ENCODE measurements at regions not wholly inside any gene's neighbourhood (a gene's known extent, or its start where the extent isn't known, plus 50 kb on each side); places are given as distances from the start of the nearest gene placed in this dataset.

DNA sequence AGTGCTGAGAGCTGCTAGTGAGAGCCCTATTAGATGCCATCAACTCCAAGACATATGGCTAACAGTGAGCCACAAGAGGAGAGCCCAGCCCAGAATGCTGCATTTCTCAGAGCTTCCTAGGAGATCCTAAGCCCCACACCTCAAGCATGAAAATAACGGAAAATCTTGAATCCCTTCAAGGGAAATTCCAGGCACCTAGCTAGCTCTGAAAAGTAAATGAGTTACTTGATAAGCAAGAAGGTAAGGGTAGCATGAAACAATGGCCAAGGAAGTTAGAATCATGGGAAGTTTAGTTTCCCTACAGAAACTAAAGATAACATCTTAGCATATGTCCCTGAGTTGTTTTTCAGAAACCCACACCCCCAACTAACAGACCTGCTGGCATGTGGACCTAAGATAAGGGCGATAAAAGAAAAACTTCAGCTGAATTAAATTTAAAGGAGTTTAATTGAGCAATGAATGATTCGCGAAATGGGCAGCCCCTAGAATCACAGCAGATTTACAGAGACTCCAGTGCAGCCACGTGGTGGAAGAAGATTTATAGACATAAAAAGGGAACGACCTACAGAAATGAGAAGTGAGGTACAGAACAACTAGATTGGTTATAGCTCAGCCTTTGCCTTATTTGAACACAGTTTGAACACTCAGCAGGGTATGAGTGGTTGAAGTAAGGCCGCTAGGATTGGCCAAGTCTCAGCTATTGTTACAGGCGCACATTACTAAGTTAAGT, 301.3 kb upstream of the DACH1 start:
- DNase-seq (ENCODE audit: low spot score) = no peak

DNA sequence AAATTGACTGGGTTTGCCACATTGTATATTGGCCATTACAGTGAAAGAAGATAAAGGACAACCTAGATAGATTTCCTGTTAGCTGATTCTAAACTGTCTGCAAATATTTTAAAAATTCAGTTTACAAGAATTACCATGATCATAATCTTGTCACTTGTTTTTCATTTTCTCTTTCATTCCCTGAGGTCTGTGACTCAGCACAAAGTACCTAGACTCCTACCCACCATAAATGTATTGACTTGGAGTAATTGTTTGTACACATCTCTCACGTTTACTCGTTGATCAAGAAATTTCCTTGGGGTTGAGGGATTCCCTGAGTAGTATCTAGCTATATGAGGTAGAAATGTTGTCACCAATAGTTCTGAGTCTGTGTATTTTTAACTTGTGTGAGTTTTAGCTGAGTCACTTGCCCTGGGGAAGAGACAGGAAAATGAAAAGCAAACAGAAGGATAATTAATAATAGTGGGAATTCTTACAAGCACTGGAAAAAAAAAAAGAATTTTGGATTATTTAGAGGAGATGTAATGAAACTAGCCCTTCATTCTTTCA, 299.2 kb upstream of the DACH1 start:
- peak; percentile 20 for DNase-seq (ENCODE audit: low spot score)

GRCh38 chr13:72165276-72165675, 298.3 kb upstream of the DACH1 start:
- DNase-seq (ENCODE audit: low spot score) = no peak

- no peak for DNase-seq (ENCODE audit: low spot score)
These were observed 297.8 kb upstream of the DACH1 start for GRCh38 chr13:72164811-72165210.

DNA sequence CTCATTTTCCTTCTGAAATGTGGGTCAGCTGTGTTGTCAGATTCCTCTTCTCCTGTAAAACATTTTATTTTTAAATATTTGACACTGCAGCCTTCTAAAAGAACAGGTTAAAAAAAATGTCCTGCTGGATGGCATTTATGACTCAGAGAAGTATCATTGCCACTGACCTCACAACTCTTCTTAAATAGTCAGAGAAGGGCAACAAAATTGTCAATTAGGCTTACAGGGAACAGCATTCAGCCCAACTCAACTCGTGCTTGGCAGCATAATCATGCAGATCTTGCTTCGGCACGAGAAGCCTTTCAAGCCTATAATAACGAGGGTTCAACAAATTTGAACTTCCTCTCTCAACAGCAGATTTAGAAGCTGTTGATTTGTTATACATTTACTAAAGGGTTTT, 296.7 kb upstream of the DACH1 start:
- DNase-seq (ENCODE audit: low spot score) = no peak

DNA sequence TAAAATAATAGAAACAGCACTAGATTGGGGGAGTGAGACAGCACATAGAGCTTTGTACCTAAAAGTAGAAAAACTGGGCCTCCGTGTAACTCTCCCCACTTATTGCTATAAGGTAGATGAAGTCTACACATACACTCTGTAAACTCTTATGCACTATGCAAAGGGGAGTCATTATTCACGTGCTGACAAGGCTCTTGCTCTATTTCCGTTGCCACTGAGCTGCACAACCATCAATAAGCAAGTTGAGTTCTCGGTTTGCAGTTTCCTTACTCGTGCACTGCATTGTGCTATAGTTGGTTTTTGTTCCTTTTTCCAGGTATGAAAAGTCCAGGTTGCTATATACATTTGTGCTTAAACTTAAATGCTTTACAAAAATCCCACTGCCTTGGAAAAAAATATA, 294.0 kb upstream of the DACH1 start:
- DNase-seq (ENCODE audit: low spot score) = no peak

- DNase-seq (ENCODE audit: low spot score) = no peak
These were observed 289.8 kb upstream of the DACH1 start for GRCh38 chr13:72156760-72157159.

GRCh38 chr13:72153272-72153671, 286.3 kb upstream of the DACH1 start:
- DNase-seq (ENCODE audit: low spot score) = no peak

DNA sequence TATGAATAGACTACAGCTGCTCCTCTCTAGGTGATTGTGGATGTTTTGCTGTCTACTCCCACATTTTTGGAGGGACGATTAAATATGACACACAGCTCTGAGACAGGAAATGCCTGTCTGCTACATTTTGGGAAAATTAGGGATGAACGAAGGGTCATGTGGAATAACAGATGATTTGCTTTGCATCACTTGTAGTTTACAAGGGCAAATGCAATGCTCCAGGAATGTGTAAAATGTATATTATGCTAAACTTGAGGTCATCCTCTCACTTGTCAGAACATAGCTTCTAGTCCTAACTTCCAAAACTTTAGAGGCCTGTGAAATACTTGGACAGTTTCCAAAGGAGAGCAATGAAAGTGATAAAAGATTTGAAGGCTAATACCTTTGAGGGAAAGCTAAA, 284.2 kb upstream of the DACH1 start:
- DNase-seq (ENCODE audit: low spot score) = no peak

GRCh38 chr13:72150502-72150901, 283.5 kb upstream of the DACH1 start:
- no peak for DNase-seq (ENCODE audit: low spot score)

DNA sequence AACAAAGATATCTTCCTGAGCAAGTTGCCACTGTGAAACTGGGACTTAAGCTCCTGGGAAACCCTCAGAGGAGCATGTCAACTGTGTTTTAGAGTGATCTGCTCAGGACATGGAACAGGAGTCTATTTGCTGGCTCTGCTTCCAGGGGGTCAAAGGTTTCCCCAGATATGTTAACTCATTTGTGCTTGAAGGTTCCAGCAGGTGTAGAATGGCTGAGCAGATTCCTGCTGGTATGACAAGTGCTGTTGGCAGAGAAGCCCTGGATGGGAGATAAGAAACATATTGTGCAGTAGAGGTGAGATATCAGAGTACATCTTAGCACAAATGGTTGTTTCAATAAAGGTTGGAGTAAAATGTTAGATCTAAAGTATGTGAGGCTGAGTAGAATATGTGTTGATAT, 282.7 kb upstream of the DACH1 start:
- no peak for DNase-seq (ENCODE audit: low spot score)

DNA sequence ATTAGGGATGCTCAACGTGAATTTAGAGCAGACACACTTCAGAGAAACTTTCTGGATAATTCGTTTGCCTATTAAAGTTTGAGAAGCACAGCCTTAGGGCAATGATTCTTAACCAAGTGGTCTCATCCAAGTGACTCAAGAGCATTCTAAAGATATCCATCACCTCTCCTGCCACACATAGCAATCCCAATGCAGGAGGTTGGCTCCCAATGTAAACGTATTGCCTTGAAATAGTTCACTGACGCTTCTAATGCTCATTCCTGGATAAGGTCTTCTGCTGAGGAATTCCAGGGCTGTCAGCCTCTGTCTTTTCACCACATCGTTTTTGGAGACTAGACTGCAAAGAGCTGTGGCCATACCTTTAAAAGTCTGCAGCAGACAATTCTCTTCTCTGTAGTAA, 279.8 kb upstream of the DACH1 start:
- no peak for DNase-seq (ENCODE audit: low spot score)

- no peak for DNase-seq (ENCODE audit: low spot score)
These were observed 278.4 kb upstream of the DACH1 start for GRCh38 chr13:72145383-72145782.

DNA sequence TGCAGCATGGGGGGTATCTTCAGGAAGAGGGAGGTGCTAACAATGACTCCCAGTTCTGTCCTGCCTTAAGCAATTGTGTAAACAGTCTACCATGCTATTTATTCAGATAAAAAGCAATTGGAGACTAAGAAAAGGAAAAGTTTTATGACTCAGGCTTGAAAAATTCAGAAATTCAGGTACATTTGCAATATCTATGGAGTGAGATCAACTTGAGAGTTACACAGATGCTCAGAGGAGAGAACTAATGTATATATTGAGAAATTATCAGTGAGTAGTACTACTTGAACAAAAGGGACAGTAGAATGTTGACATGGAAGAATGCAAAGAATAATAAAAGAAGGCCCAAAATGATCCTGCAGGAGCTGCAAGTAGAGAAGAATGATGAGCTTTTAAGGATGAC, 277.6 kb upstream of the DACH1 start:
- DNase-seq (ENCODE audit: low spot score) = no peak

- DNase-seq (ENCODE audit: low spot score) = no peak
These were observed 275.0 kb upstream of the DACH1 start for GRCh38 chr13:72141855-72142519.

GRCh38 chr13:72139192-72139591, 272.2 kb upstream of the DACH1 start:
- DNase-seq (ENCODE audit: low spot score) = no peak

DNA sequence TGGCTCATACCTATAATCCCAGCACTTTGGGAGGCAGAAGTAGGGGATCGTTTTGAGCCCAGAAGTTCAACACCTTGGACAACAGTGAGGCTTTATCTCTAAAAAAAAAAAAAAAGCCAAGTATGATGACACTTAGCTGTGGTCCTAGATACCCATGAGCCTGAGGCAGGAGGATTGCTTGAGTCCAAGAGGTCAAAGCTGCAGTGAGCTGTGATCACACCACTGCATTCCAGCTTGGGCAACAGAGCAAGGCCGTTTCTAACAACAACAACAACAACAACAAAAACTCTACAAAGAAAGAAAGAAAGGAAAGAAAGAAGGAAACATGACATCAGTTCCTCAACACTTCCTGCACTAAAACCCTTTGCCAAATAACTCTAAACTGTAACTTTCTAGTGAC, 265.1 kb upstream of the DACH1 start:
- no peak for DNase-seq (ENCODE audit: low spot score)

GRCh38 chr13:72129117-72129516, 262.1 kb upstream of the DACH1 start:
- no peak for DNase-seq (ENCODE audit: low spot score)

- no peak for DNase-seq (ENCODE audit: low spot score)
These were observed 260.0 kb upstream of the DACH1 start for GRCh38 chr13:72127031-72127430.

DNA sequence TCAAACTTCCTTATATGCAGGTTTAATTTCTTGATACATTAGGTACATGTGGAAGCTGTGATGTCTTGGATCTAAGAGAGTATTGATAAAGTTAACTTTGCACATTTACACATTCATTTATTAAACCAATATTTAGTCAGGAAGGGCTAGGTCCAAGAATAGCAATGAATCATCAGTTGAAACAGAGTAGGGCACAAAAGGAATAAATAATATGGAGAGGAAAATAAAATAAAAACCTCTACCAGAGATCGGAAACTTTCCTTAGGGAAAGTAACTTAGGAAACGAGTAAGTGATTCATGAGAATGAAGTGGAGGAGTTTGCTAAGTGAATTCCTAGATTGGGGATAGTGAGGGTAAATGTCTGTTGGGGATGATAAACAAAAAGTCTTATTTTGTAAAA, 259.4 kb upstream of the DACH1 start:
- no peak for DNase-seq (ENCODE audit: low spot score)

- DNase-seq (ENCODE audit: low spot score) = no peak
These were observed 258.6 kb upstream of the DACH1 start for GRCh38 chr13:72125561-72125960.

- DNase-seq (ENCODE audit: low spot score) = no peak
These were observed 255.8 kb upstream of the DACH1 start for GRCh38 chr13:72122661-72123255.

GRCh38 chr13:72121466-72121865, 254.5 kb upstream of the DACH1 start:
- no peak for DNase-seq (ENCODE audit: low spot score)
